PFSK-1 (cell line): ENCODE measurements at regions not wholly inside any gene's neighbourhood (a gene's known extent, or its start where the extent isn't known, plus 50 kb on each side); places are given as distances from the start of the nearest gene placed in this dataset.

Source experiments
- FOXP2 ChIP-seq: optimal IDR thresholded peaks from 2 replicates; pipeline ENCODE3; 2011; ENCODE audit warnings: borderline replicate concordance, control low read depth, inconsistent platforms; ENCODE audit not compliant: insufficient read depth; ENCODE audit errors: extremely low read length, extremely low read depth
- POLR2AphosphoS5 ChIP-seq: IDR thresholded peaks from 2 replicates; pipeline ENCODE4 v1.6.1; 2012; ENCODE audit warnings: low read depth, mild to moderate bottlenecking, control low read depth, low read length, moderate library complexity
- SIN3A ChIP-seq: IDR thresholded peaks from 2 replicates; pipeline ENCODE4 v1.6.1; 2012; ENCODE audit warnings: mild to moderate bottlenecking, low read length, moderate library complexity, borderline replicate concordance; ENCODE audit not compliant: insufficient read depth
- TAF1 ChIP-seq: IDR thresholded peaks from 2 replicates; pipeline ENCODE4 v1.6.1; 2012; ENCODE audit warnings: low read length, control low read depth, borderline replicate concordance; ENCODE audit not compliant: insufficient read depth
- TF ChIP-seq, protein P1 (sequence below), 2 experiments: IDR thresholded peaks; 2 replicates each; pipeline versions ENCODE4 v1.6.1 to v1.8.0; 2011 to 2012; ENCODE audit warnings: low read depth in 2 of 2, low read length in 2 of 2, control low read depth in 1 of 2, inconsistent platforms in 1 of 2, mild to moderate bottlenecking in 1 of 2, moderate library complexity in 1 of 2; ENCODE audit not compliant: insufficient read depth in 1 of 2

DNA sequence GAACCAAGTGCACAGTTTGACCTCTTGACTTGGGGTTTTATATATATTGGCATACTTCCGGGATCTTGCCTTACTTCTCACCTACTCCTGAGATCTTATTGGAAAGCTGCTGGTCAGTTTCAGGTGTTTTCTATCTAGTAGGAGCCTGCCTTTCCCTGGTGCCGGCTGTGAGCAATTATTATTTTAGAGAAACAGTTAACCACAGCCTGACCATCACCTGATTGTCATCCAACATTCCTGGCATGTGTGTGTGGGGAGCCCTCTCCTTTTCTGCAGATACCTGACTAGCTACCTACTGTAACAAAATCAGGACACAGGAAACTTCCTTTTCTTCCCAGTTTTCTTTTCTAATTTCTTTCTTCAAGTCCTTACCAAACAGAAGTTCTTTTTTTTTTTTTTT is 220.4 kb downstream of the ATP23 start:
- no peak for TF ChIP-seq FOXP2
- no peak for TF ChIP-seq POLR2AphosphoS5
- TF ChIP-seq, protein P1, sequence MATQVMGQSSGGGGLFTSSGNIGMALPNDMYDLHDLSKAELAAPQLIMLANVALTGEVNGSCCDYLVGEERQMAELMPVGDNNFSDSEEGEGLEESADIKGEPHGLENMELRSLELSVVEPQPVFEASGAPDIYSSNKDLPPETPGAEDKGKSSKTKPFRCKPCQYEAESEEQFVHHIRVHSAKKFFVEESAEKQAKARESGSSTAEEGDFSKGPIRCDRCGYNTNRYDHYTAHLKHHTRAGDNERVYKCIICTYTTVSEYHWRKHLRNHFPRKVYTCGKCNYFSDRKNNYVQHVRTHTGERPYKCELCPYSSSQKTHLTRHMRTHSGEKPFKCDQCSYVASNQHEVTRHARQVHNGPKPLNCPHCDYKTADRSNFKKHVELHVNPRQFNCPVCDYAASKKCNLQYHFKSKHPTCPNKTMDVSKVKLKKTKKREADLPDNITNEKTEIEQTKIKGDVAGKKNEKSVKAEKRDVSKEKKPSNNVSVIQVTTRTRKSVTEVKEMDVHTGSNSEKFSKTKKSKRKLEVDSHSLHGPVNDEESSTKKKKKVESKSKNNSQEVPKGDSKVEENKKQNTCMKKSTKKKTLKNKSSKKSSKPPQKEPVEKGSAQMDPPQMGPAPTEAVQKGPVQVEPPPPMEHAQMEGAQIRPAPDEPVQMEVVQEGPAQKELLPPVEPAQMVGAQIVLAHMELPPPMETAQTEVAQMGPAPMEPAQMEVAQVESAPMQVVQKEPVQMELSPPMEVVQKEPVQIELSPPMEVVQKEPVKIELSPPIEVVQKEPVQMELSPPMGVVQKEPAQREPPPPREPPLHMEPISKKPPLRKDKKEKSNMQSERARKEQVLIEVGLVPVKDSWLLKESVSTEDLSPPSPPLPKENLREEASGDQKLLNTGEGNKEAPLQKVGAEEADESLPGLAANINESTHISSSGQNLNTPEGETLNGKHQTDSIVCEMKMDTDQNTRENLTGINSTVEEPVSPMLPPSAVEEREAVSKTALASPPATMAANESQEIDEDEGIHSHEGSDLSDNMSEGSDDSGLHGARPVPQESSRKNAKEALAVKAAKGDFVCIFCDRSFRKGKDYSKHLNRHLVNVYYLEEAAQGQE (IDR thresholded peaks at IDR 0.05; ENCODE audit: insufficient read depth in 1 of 2, low read depth in 2 of 2, low read length in 2 of 2): no peak
- no peak for TF ChIP-seq TAF1
- TF ChIP-seq SIN3A: no peak

DNA sequence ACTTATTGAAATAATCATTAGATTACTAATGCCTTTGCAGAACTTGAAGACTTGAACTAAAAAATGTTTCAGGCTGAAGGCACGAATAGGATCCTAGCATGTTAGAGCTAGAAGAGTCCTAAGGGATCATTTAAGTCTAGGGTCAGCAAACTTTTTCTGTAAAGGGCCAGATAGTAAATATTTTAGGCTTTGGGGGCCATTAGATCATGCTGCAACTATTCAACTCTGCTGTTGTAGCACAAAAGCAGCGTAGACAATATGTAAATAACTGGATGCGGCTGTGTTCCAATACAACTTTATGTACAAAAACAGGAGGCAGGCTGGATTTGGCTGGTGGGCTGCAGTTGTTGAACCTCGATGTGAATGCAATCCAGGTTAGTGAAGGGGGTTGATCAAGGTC is 221.7 kb downstream of the ATP23 start:
- TF ChIP-seq SIN3A: no peak
- no peak for TF ChIP-seq TAF1
- TF ChIP-seq, protein P1 (IDR thresholded peaks at IDR 0.05; ENCODE audit: insufficient read depth in 1 of 2, low read depth in 2 of 2, low read length in 2 of 2): no peak
- no peak for TF ChIP-seq FOXP2
- no peak for TF ChIP-seq POLR2AphosphoS5

DNA sequence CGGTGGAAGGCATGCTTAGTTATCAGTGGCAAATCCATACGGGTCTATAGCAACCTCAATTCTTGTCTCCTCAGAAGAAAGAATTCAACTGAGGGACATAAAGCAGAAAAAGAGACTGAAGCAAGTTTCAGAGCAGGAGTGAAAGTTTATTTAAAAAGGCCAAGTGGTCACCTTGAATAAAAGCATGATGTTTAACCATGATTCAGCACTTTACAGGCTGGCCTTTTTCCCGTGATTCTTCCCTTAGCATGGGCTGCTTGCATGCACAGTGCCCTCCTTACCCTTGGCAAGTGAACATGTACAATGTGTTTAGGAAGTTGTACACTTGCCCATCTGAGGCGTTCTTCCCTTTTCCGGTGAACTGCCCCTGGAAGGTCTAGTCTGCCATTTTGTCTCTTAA is 225.3 kb downstream of the ATP23 start:
- TF ChIP-seq SIN3A: no peak
- no peak for TF ChIP-seq TAF1
- no peak for TF ChIP-seq POLR2AphosphoS5

DNA sequence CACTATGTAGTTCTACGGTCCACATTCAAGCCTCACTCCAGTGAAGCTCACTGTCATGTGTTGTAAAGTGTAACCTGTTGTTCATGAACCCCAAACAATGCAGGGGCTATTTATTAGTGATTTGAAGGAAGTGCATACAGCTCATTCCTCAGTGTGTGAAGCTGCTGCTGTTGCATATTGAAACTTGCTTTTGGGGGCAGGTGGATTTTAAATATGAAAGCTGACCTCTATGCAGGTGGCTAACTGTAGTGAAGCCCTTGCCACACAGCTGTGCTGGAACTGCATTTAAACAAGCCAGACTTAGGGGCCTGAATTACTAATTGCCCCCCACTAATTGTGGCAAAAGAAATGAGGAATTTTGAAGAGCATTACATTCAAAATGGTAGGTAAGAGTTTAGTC is 226.3 kb downstream of the ATP23 start:
- no peak for TF ChIP-seq FOXP2
- TF ChIP-seq POLR2AphosphoS5: no peak
- no peak for TF ChIP-seq SIN3A
- TF ChIP-seq, protein P1 (IDR thresholded peaks at IDR 0.05; ENCODE audit: insufficient read depth in 1 of 2, low read depth in 2 of 2, low read length in 2 of 2): no peak
- TF ChIP-seq TAF1: no peak

DNA sequence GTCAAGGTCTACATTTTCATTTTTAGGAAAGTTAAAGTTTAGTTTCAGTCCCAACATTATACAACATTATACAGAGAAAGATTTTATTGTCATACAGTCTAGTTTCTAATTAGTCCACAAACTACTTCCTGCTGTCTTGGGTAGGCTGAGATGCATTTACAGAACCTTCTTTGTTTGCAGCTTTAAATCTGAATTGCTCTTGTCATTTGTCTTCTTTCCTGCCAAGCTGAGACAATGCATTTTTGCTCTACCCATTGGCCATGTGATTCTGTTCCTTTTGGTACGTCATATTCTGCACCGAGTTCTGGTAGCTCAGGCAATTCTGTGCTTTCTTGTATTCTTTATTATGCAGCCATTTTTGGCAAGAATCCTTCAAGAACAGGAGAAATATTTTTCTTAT is 228.5 kb downstream of the ATP23 start:
- TF ChIP-seq FOXP2: no peak
- TF ChIP-seq POLR2AphosphoS5: no peak
- no peak for TF ChIP-seq SIN3A
- no peak for TF ChIP-seq TAF1
- TF ChIP-seq, protein P1 (IDR thresholded peaks at IDR 0.05; ENCODE audit: insufficient read depth in 1 of 2, low read depth in 2 of 2, low read length in 2 of 2): no peak
